IPS-15b (cell line): ENCODE measurements at regions not wholly inside any gene's neighbourhood (a gene's known extent, or its start where the extent isn't known, plus 50 kb on each side); places are given as distances from the start of the nearest gene placed in this dataset.

Source experiments
- H3K27me3 ChIP-seq: one replicate; pipeline ENCODE4 v1.6.1; 2013; ENCODE audit warnings: low read length; ENCODE audit not compliant: control insufficient read depth, insufficient read depth
- H3K36me3 ChIP-seq: one replicate; pipeline ENCODE4 v1.6.1; 2013; ENCODE audit warnings: low read length; ENCODE audit not compliant: control insufficient read depth, insufficient read depth
- H3K4me1 ChIP-seq: one replicate; pipeline ENCODE4 v1.6.1; 2013; ENCODE audit warnings: mild to moderate bottlenecking, low read length; ENCODE audit not compliant: control insufficient read depth, insufficient read depth
- H3K4me3 ChIP-seq: one replicate; pipeline ENCODE4 v1.5.1; 2013; ENCODE audit warnings: low read depth, low read length
- H3K9ac ChIP-seq: one replicate; pipeline ENCODE4 v1.6.1; 2013; ENCODE audit warnings: low read depth, mild to moderate bottlenecking, low read length
- H3K9me3 ChIP-seq: one replicate; pipeline ENCODE4 v1.6.1; 2013; ENCODE audit warnings: mild to moderate bottlenecking, low read length; ENCODE audit not compliant: control insufficient read depth, insufficient read depth

GRCh38 chr9:118478752-118479151 lies 774.5 kb downstream of the TLR4 start:
- H3K9ac ChIP-seq: no peak overlapping the region
- H3K4me1 ChIP-seq: no peaks in the 10 kb centered on the region
- H3K27me3 ChIP-seq: no peaks in the 10 kb centered on the region
- H3K9me3 ChIP-seq: no peaks in the 10 kb centered on the region
- H3K4me3 ChIP-seq: no peak overlapping the region
- H3K36me3 ChIP-seq: no peaks in the 10 kb centered on the region

DNA sequence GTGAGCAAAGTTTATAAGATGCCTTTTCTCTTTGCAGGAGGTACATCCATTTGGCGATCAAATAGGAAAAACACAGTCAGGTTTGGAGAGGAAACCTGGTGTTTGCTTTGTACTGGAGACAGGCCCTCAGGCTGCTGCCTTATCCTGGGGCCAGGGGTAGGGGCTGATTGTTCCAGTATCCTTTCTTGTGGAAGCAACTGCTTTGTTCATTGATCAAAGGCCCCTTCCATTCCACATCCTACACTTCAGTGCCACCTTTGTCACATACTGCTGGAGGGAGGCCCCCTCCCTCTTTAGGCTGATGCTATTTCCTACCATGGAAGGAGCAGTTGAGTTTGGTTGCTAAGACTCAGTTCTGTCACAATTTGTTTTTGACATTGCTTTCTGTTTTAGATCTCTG lies 778.1 kb downstream of the TLR4 start:
- no peaks in the 10 kb centered on the region for H3K4me1 ChIP-seq
- H3K4me3 ChIP-seq: no peak overlapping the region
- no peaks in the 10 kb centered on the region for H3K9me3 ChIP-seq
- H3K27me3 ChIP-seq: no peaks in the 10 kb centered on the region
- H3K36me3 ChIP-seq: no peaks in the 10 kb centered on the region
- H3K9ac ChIP-seq: no peak overlapping the region

GRCh38 chr9:118483677-118484076 lies 779.5 kb downstream of the TLR4 start:
- no peaks in the 10 kb centered on the region for H3K27me3 ChIP-seq
- H3K9ac ChIP-seq: no peak overlapping the region
- no peak overlapping the region for H3K4me3 ChIP-seq
- H3K36me3 ChIP-seq: no peaks in the 10 kb centered on the region
- no peaks in the 10 kb centered on the region for H3K9me3 ChIP-seq
- no peaks in the 10 kb centered on the region for H3K4me1 ChIP-seq

- Histone ChIP-seq H3K9me3 (no peaks in the 10 kb centered on the region), H3K36me3 (no peaks in the 10 kb centered on the region), H3K4me3 (no peak overlapping the region), H3K27me3 (no peaks in the 10 kb centered on the region), H3K9ac (no peak overlapping the region), H3K4me1 (no peaks in the 10 kb centered on the region)
These were observed 799.0 kb downstream of the TLR4 start for GRCh38 chr9:118503236-118503635.

GRCh38 chr9:118510711-118511110 lies 806.5 kb downstream of the TLR4 start:
- H3K36me3 ChIP-seq: no peaks in the 10 kb centered on the region
- no peaks in the 10 kb centered on the region for H3K27me3 ChIP-seq
- no peaks in the 10 kb centered on the region for H3K9me3 ChIP-seq
- no peaks in the 10 kb centered on the region for H3K4me1 ChIP-seq
- H3K9ac ChIP-seq: no peak overlapping the region
- H3K4me3 ChIP-seq: no peak overlapping the region

DNA sequence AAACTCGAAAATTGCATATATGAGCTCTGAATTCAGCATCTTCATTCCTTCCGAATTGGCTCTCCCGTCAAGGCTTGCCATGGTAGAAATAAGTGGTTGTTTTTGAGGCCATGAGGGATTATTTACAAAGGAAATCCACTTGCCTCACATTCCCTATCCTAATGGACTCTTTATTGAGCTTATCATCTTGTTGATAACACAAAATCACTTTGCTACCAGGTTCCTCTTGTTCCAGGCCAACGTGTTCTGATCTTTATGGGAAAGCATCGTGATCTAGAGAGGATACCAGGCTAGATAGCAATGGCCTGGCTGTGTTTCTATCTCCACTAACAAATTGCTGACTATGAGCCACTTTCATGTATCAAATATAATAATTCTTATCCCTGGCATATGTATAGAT lies 811.7 kb downstream of the TLR4 start:
- no peaks in the 10 kb centered on the region for H3K9me3 ChIP-seq

DNA sequence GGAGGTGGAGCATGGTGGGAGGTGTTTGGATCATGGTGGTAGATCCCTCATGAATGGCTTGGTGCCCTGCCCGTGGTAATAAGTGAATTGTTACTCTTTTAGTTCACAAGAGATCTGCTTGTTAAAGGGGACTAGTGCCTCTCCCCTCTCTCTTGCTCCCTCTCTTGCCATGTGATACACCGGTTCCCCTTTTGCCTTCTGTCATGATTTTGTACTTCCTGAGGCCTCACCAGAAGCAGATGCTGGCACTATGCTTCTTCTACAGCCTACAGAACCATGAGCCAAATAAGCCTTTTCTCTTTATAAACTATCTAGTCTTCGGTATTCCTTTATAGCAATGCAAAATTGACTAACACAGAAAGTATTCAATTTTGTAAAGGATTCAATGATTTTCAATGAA lies 817.1 kb downstream of the TLR4 start:
- peaks cover 2% of the 10 kb centered on the region for H3K4me1 ChIP-seq
- H3K4me3 ChIP-seq: no peak overlapping the region
- H3K36me3 ChIP-seq: no peaks in the 10 kb centered on the region
- H3K27me3 ChIP-seq: no peaks in the 10 kb centered on the region
- no peaks in the 10 kb centered on the region for H3K9me3 ChIP-seq
- H3K9ac ChIP-seq: no peak overlapping the region

More for the DNA sequence above, 811.7 kb downstream of the TLR4 start:
- H3K4me1 ChIP-seq: no peaks in the 10 kb centered on the region
- no peaks in the 10 kb centered on the region for H3K36me3 ChIP-seq
- H3K27me3 ChIP-seq: no peaks in the 10 kb centered on the region
- H3K9ac ChIP-seq: no peak overlapping the region
- H3K4me3 ChIP-seq: no peak overlapping the region

- H3K9ac ChIP-seq: no peak overlapping the region
- H3K4me3 ChIP-seq: no peak overlapping the region
- no peaks in the 10 kb centered on the region for H3K36me3 ChIP-seq
- no peaks in the 10 kb centered on the region for H3K27me3 ChIP-seq
- peaks cover 2% of the 10 kb centered on the region for H3K4me1 ChIP-seq
- no peaks in the 10 kb centered on the region for H3K9me3 ChIP-seq
These were observed 818.2 kb downstream of the TLR4 start for GRCh38 chr9:118522093-118523028.

- no peaks in the 10 kb centered on the region for H3K36me3 ChIP-seq
- H3K27me3 ChIP-seq: no peaks in the 10 kb centered on the region
- no peak overlapping the region for H3K9ac ChIP-seq
These were observed 823.1 kb downstream of the TLR4 start for GRCh38 chr9:118527261-118527660.

DNA sequence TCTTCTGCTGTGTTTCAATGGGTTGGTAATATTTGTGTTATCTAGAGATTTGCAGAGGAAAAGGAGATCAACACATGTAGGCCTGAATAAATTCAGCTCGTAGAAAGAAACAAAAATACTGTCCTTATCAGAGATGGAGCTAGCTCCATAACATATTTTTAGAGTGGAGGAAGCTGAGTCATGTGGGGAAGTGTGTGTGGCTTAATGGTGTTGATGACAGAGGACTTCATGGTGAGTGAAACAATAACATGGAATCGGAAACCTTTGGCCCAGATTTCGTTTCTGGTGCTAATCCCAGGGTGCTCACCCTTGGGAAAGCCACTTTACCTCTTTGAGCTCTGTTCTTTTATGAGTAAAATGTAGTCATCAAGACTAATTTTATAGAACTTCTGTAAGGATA lies 825.0 kb downstream of the TLR4 start:
- no peaks in the 10 kb centered on the region for H3K4me1 ChIP-seq
- H3K27me3 ChIP-seq: no peaks in the 10 kb centered on the region
- no peaks in the 10 kb centered on the region for H3K36me3 ChIP-seq
- no peaks in the 10 kb centered on the region for H3K9me3 ChIP-seq
- no peak overlapping the region for H3K4me3 ChIP-seq
- no peak overlapping the region for H3K9ac ChIP-seq

More at GRCh38 chr9:118527261-118527660, 823.1 kb downstream of the TLR4 start:
- H3K4me3 ChIP-seq: no peak overlapping the region
- H3K9me3 ChIP-seq: no peaks in the 10 kb centered on the region
- peaks cover under 1% of the 10 kb centered on the region for H3K4me1 ChIP-seq

DNA sequence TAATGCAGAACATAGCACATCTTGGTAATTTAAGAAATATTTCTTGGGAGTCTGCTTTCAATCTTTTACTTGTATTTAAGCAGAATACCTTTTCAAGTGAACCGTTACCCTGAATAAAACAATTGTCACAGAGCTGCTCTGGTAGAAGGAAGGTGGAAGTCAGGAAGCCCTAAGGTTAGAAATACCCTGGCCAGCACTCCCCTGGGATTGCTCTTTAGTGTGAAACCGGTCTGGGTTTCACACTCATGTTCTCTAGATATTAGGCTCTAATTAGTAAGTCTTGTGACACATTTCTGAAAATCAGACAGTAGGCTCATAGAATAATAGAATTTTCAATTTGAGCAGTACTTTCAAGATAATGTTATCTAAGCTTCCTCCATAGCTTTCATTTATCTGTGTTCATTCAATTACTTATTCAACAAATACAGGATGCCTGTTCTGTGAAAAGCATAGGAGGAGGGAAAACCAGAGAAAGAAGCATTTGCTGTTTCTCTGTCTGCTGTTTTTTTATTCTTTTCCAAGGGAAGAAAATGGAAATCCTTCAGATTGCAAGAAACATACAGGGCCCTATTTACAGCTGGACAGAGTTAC lies 825.5 kb downstream of the TLR4 start:
- no peak overlapping the region for H3K4me3 ChIP-seq
- H3K4me1 ChIP-seq: no peaks in the 10 kb centered on the region
- no peaks in the 10 kb centered on the region for H3K27me3 ChIP-seq
- no peak overlapping the region for H3K9ac ChIP-seq
- no peaks in the 10 kb centered on the region for H3K9me3 ChIP-seq
- H3K36me3 ChIP-seq: no peaks in the 10 kb centered on the region

DNA sequence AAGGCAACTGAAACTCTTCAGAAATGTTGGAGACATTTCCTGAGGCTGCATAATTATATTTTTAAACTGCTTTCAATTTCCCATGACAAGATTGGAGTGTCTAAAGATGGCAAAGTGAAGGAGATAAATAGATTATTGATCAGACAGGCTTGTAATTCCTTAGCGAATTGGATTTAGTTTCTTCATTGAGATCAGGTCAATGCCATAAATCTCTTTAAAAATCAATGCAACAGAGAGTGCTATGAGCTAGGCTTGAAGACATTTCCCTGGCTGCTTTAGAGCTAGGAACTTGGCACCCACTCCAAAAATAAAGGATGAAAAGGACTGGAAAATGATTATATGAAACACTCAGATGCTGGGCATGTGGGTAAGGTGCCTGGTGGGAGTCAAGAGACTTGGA lies 828.4 kb downstream of the TLR4 start:
- H3K36me3 ChIP-seq: no peaks in the 10 kb centered on the region
- no peaks in the 10 kb centered on the region for H3K4me1 ChIP-seq
- no peaks in the 10 kb centered on the region for H3K9me3 ChIP-seq
- no peak overlapping the region for H3K9ac ChIP-seq
- H3K27me3 ChIP-seq: no peaks in the 10 kb centered on the region
- no peak overlapping the region for H3K4me3 ChIP-seq
